GM21360 (cell line): ENCODE measurements at regions not wholly inside any gene's neighbourhood (a gene's known extent, or its start where the extent isn't known, plus 50 kb on each side); places are given as distances from the start of the nearest gene placed in this dataset.

Experiments used
- ATAC-seq: cut with Tn5 transposase; IDR thresholded peaks from one replicate; pipeline ENCODE4 v1.9.1; 2021; ENCODE audit warnings: mild to moderate bottlenecking, moderate library complexity; ENCODE audit not compliant: unreplicated experiment

GRCh38 chr1:96233422-96233821 is 488.2 kb upstream of the PTBP2 start:
- no peak for ATAC-seq

- no peak for ATAC-seq
Observed at GRCh38 chr1:96234299-96234698, 487.3 kb upstream of the PTBP2 start.

GRCh38 chr1:96236156-96236739 is 485.3 kb upstream of the PTBP2 start:
- peak; percentile 67 for ATAC-seq

- ATAC-seq, result no peak
Observed at GRCh38 chr1:96238426-96238825, 483.2 kb upstream of the PTBP2 start.

- ATAC-seq, result no peak
Observed at GRCh38 chr1:96240438-96240837, 481.1 kb upstream of the PTBP2 start.

- no peak for ATAC-seq
Observed at GRCh38 chr1:96253246-96254035, 468.1 kb upstream of the PTBP2 start.

- ATAC-seq, result no peak
Observed at GRCh38 chr1:96256130-96256790, 465.3 kb upstream of the PTBP2 start.

- ATAC-seq, result no peak
Observed at GRCh38 chr1:96259399-96259798, 462.2 kb upstream of the PTBP2 start.

GRCh38 chr1:96281491-96281890 is 440.1 kb upstream of the PTBP2 start:
- no peak for ATAC-seq

- ATAC-seq, result no peak
Observed at GRCh38 chr1:96290033-96290432, 431.6 kb upstream of the PTBP2 start.

- ATAC-seq, result no peak
Observed at GRCh38 chr1:96290801-96291200, 430.8 kb upstream of the PTBP2 start.

GRCh38 chr1:96291468-96291867 is 430.1 kb upstream of the PTBP2 start:
- ATAC-seq, result no peak

GRCh38 chr1:96292141-96292540 is 429.4 kb upstream of the PTBP2 start:
- no peak for ATAC-seq

- ATAC-seq, result no peak
Observed at GRCh38 chr1:96296991-96297390, 424.6 kb upstream of the PTBP2 start.

GRCh38 chr1:96306809-96307560 is 414.6 kb upstream of the PTBP2 start:
- no peak for ATAC-seq

GRCh38 chr1:96308314-96308713 is 413.3 kb upstream of the PTBP2 start:
- no peak for ATAC-seq

- no peak for ATAC-seq
Observed at GRCh38 chr1:96309783-96310182, 411.8 kb upstream of the PTBP2 start.

- ATAC-seq, result no peak
Observed at GRCh38 chr1:96313216-96313615, 408.4 kb upstream of the PTBP2 start.

GRCh38 chr1:96329121-96329520 is 392.5 kb upstream of the PTBP2 start:
- ATAC-seq, result no peak

GRCh38 chr1:96331596-96331995 is 390.0 kb upstream of the PTBP2 start:
- ATAC-seq, result no peak

GRCh38 chr1:96333522-96334235 is 387.9 kb upstream of the PTBP2 start:
- no peak for ATAC-seq
